ENCODE measurements at regions not wholly inside any gene's neighbourhood (a gene's known extent, or its start where the extent isn't known, plus 50 kb on each side); places are given as distances from the start of the nearest gene placed in this dataset.

- DNase-seq: no peak
- Histone ChIP-seq H3K4me2 (ENCODE audit: low read depth, low read length) (no peak overlapping the region), H2BK15ac (ENCODE audit: low read depth, low read length) (no peak overlapping the region), H3K27me3 (ENCODE audit: control insufficient read depth, insufficient read depth, low read length) (no peaks in the 10 kb centered on the region), H4K20me1 (ENCODE audit: insufficient read depth, low read length) (no peaks in the 10 kb centered on the region), H3K18ac (ENCODE audit: low read depth, low read length) (no peak overlapping the region), H4K5ac (ENCODE audit: low read depth, low read length) (no peak overlapping the region), H3K9me1 (ENCODE audit: insufficient read depth, low read length) (no peaks in the 10 kb centered on the region), H2BK5ac (ENCODE audit: low read depth, low read length, poor library complexity, severe bottlenecking) (no peak overlapping the region), H3K4me3 (ENCODE audit: insufficient read depth, low read depth, low read length) (no peak overlapping the region), H3K4me1 (ENCODE audit: control insufficient read depth, insufficient read depth, low read length) (no peaks in the 10 kb centered on the region), H4K91ac (ENCODE audit: insufficient read depth, low read depth, low read length) (no peak overlapping the region), H3K14ac (replicated peaks; ENCODE audit: low read depth, low read length) (no peak overlapping the region), H2BK20ac (ENCODE audit: low read depth, low read length) (no peak overlapping the region), H2BK120ac (ENCODE audit: low read depth, low read length) (no peak overlapping the region), H3K27ac (ENCODE audit: insufficient read depth, low read length) (no peak overlapping the region), H2AK5ac (ENCODE audit: low read depth, low read length) (no peak overlapping the region), H3K36me3 (ENCODE audit: control insufficient read depth, insufficient read depth, low read length) (no peaks in the 10 kb centered on the region), H3K23ac (ENCODE audit: low read depth, low read length) (no peak overlapping the region), H3K79me1 (ENCODE audit: low read depth in 1 of 2, low read length in 2 of 2) (no peaks in the 10 kb centered on the region), H3K56ac (ENCODE audit: extremely low read depth, insufficient read depth, low read length) (no peak overlapping the region), H3K4ac (ENCODE audit: low read depth, low read length) (no peak overlapping the region), H2AK9ac (replicated peaks; ENCODE audit: low read depth, low read length, poor library complexity) (no peak overlapping the region), H2AFZ (replicated peaks; ENCODE audit: low read length, poor library complexity) (no peak overlapping the region), H4K8ac (ENCODE audit: low read depth in 2 of 2, low read length in 2 of 2) (no peak overlapping the region), H3K9ac (ENCODE audit: low read depth, low read length) (no peak overlapping the region), H3K9me3 (ENCODE audit: control insufficient read depth, insufficient read depth, low read length) (peaks cover 15% of the 10 kb centered on the region)
- no peak for ATAC-seq (ENCODE audit: low read depth)
- in situ Hi-C loops (cut with MboI; ENCODE audit: low sequenced_read_pairs): no loop called here
- no TSS peak for BruUV-seq (replicated peaks)
- dilution Hi-C loops (cut with HindIII; ENCODE audit: low sequenced_read_pairs, unreplicated experiment): no loop called here
- TF ChIP-seq, protein P1, sequence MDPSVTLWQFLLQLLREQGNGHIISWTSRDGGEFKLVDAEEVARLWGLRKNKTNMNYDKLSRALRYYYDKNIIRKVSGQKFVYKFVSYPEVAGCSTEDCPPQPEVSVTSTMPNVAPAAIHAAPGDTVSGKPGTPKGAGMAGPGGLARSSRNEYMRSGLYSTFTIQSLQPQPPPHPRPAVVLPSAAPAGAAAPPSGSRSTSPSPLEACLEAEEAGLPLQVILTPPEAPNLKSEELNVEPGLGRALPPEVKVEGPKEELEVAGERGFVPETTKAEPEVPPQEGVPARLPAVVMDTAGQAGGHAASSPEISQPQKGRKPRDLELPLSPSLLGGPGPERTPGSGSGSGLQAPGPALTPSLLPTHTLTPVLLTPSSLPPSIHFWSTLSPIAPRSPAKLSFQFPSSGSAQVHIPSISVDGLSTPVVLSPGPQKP (IDR thresholded peaks at IDR 0.05; ENCODE audit: borderline replicate concordance, low read depth, low read length): no peak
- TF ChIP-seq BHLHE40 (IDR thresholded peaks at IDR 0.05; ENCODE audit: low read depth, low read length): no peak
- TF ChIP-seq MXI1 (IDR thresholded peaks at IDR 0.05; ENCODE audit: borderline replicate concordance, low read depth, low read length): no peak
- TF ChIP-seq RFX5 (IDR thresholded peaks at IDR 0.05; ENCODE audit: low read depth, low read length): no peak
- TF ChIP-seq MAZ (IDR thresholded peaks at IDR 0.05; ENCODE audit: borderline replicate concordance, low read depth, low read length): no peak
- TF ChIP-seq SMC3 (IDR thresholded peaks at IDR 0.05; ENCODE audit: low read depth, low read length): no peak
- TF ChIP-seq, protein P2, sequence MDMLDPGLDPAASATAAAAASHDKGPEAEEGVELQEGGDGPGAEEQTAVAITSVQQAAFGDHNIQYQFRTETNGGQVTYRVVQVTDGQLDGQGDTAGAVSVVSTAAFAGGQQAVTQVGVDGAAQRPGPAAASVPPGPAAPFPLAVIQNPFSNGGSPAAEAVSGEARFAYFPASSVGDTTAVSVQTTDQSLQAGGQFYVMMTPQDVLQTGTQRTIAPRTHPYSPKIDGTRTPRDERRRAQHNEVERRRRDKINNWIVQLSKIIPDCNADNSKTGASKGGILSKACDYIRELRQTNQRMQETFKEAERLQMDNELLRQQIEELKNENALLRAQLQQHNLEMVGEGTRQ (IDR thresholded peaks at IDR 0.05; ENCODE audit: low read depth, low read length): no peak
- TF ChIP-seq FOS (IDR thresholded peaks at IDR 0.05; ENCODE audit: low read depth, low read length): no peak
- TF ChIP-seq NFE2L2 (IDR thresholded peaks at IDR 0.05; ENCODE audit: low read depth, low read length): no peak
- no peak for TF ChIP-seq CTCF (conservative IDR thresholded peaks at IDR 0.05; ENCODE audit: low read depth, low read length)
- TF ChIP-seq RAD21 (IDR thresholded peaks at IDR 0.05; ENCODE audit: low read length): no peak
- TF ChIP-seq CHD1 (IDR thresholded peaks at IDR 0.05; ENCODE audit: low read depth, low read length): no peak
- no peak for TF ChIP-seq RCOR1 (IDR thresholded peaks at IDR 0.05; ENCODE audit: insufficient replicate concordance, low read length)
- no peak for TF ChIP-seq POLR2A (IDR thresholded peaks at IDR 0.05; ENCODE audit: low read depth, low read length)
- POLR2A ChIA-PET (ENCODE audit: unreplicated experiment): no interaction called here
- intact Hi-C loops (cut with micrococcal nuclease): no loop called here
- CTCF ChIA-PET: no interaction called here
Measured at GRCh38 chr10:8640878-8641277, 586.4 kb downstream of the GATA3 start.

Measured in IMR-90 (cell line).